GM21717 (cell line): ENCODE measurements at regions not wholly inside any gene's neighbourhood (a gene's known extent, or its start where the extent isn't known, plus 50 kb on each side); places are given as distances from the start of the nearest gene placed in this dataset.
"Not testable (repeated sequence)": the region's sequence is repeated elsewhere in the genome, so short reads cannot be mapped to it uniquely, and the experiment has no call there.

Experiments used
- ATAC-seq: cut with Tn5 transposase; IDR thresholded peaks from one replicate; pipeline ENCODE4 v1.9.1; 2021; ENCODE audit warnings: mild to moderate bottlenecking, moderate library complexity; ENCODE audit not compliant: unreplicated experiment

GRCh38 chrX:65888150-65888549 lies 151.7 kb downstream of the VSIG4 start:
- ATAC-seq, result not testable (repeated sequence)

- ATAC-seq, result no peak
These were observed 156.3 kb downstream of the VSIG4 start for GRCh38 chrX:65883556-65883955.

DNA sequence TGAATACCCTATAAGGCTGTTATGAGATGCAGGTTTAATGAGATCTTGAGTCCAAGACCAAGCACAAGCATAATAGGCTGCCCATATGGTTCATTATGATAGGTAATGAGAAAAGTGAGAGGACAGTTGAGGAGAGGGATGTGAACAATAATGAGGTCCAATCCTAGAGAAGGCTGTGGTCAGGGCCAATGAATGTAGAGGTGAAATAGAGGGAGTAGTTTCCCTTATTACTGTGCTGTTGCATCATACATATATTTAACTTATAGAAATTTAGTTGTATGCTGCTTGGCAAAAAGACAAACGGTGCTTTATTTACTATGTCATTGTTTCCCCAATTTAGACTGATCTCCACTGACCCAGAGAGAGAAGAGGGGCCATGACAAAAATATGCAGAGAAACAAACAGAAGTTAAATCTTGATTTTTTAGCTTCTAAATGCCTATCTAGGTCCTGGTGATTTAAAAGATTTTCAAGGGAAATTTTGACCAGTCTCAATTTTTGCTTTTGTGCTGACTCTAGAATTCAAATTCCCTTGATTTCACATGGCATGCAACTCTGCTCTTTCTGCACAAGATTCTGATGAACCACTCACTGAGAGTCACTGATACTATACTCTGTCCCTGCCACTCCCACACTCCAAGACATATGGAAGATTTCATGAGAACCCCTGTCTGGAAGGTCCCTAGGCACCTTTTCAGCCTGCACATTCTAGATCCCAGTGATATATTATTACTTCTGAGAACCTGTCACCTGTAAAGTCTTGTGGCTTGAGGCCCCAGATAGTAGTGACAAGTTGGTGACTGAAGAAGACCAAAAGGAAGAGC lies 159.7 kb downstream of the VSIG4 start:
- no peak for ATAC-seq

- no peak for ATAC-seq
These were observed 161.4 kb downstream of the VSIG4 start for GRCh38 chrX:65878456-65878855.

DNA sequence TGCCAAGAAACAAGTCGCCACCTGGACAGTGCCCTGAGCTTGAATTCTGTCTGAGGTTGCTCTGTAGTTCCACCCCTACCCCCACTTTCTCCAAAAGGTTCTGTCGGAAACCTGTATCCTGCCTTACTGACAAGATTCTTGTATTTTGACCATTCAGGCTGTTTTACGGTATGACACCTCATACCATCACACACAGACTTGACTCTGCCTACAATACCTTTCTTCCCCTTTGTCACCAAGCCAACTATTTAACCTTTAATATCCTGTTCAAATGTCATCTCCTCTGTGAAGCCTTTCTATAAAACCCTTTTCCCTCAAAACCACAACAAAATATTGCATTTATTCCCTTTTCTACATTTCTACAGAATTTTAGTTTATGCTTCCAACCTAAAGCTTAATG lies 161.9 kb downstream of the VSIG4 start:
- ATAC-seq, result no peak

DNA sequence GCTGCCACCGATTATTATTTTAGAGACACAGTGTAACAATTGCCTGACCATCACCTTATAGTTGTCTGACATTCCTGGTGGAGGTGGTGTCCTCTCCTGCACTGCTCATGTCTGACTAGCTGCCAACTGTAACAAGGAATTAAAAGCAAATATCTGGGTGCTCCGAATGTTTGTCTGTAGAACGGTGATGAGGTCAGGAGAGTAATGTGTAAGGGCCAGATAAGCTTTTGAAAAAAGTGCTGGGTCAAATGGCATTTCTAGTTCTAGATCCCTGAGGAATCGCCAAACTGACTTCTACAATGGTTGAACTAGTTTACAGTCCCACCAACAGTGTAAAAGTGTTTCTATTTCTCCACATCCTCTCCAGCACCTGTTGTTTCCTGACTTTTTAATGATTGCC lies 164.3 kb downstream of the VSIG4 start:
- ATAC-seq, result not testable (repeated sequence)

GRCh38 chrX:65874765-65875164 lies 165.1 kb downstream of the VSIG4 start:
- no peak for ATAC-seq

GRCh38 chrX:65874110-65874509 lies 165.8 kb downstream of the VSIG4 start:
- ATAC-seq, result no peak

- ATAC-seq, result no peak
These were observed 166.5 kb downstream of the VSIG4 start for GRCh38 chrX:65873385-65873784.

DNA sequence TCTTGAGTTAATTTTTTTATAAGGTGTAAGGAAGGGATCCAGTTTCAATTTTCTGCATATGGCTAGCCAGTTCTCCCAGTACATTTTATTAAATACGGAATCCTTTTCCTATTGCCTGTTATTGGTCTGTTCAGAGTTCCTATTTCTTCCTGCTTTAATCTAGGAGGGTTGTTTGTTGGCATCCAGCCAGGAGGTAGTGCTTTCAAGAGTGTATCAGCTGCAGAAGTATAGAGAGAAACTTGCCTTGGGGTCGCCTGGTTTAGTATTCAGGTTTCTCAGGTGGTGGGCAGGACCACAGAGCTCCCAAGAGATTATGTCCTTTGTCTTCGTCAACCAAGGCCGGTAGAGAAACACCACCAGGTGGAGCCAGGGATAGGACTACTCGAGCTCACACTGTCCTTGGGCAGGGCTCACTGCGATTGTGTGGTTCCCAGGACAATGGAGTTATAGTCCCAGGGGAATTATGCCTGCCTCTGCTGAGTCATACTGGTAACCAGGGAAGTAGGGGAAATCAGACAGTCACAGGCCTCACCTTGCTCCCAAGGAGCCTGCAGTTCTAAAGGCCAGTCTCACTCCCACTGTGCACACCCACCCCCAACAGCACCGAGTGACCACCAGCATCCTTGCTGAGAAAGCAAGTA lies 168.1 kb downstream of the VSIG4 start:
- ATAC-seq, result no peak

DNA sequence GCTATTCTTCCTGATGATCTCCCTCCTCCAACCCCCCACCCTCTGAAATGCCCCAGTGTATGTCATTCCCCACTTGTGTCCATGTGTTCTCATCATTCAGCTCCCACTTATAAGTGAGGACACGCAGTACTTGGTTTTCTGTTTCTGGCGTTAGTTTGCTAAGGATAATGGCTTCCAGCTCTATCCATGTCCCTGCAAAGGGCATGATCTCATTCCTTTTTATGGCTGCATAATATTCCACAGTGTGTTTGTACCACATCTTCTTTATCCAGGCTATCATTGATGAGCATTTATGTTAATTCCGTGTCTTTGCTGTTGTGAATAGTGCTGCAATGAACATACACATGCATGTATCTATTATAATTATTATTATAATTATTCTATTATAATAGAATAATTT lies 169.3 kb downstream of the VSIG4 start:
- not testable (repeated sequence) for ATAC-seq

DNA sequence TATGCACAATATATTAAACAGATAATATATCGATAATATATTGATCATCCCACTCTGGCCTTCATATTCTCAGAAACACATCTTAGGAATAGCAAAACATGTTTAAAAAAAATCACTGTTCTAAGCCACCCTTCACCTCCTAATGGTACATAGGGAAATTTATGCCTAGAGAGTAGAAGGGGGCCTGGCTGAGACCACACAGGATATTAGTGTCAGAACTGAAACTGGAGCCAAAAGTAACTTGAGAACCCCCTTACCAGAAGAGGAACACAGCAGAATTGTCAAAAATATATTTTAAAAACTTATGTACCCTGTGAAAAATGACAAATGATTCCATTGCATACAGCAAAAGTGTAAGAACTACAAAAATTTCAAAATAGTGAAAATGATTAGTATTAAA lies 173.1 kb downstream of the VSIG4 start:
- no peak for ATAC-seq

DNA sequence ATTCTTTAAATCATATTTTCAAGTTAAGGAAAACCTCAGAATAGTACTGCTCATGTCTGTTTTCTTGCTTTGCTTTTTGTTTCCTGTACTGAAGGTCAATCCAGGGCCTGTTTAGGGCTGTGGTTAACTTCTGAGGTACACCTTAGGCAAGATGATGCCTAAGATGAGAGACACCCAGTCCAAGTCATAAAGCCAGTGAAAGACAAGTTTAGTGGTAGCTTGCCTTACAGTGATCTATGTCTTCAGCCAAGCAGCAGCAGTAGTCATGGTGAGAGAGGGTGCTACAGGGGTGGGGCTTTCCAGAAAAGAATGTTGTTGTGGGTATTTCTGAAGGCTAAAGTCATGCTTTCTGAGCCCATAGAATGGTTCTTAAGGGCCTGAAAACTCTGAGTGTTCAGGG lies 173.7 kb downstream of the VSIG4 start:
- peak; percentile 78 for ATAC-seq

DNA sequence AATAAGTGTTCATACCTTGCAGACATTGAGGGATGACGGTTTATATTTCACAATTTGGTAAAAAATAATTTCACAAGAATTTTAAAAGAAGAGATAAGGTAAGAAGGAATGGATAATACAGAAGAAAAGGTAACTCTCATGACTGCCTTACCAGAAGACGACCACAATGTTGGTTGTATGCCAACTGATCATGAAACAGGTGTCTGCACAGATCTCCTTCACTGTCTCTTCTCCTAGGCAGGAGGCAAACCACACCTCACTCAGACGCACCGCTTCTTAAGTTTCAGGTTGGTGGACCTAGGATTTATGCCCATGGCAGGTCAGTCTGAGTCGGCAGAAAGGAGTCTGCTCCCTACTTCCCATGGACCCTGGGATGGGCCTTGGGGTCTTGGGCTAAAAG lies 177.2 kb downstream of the VSIG4 start:
- no peak for ATAC-seq

GRCh38 chrX:65859299-65859698 lies 180.6 kb downstream of the VSIG4 start:
- no peak for ATAC-seq

DNA sequence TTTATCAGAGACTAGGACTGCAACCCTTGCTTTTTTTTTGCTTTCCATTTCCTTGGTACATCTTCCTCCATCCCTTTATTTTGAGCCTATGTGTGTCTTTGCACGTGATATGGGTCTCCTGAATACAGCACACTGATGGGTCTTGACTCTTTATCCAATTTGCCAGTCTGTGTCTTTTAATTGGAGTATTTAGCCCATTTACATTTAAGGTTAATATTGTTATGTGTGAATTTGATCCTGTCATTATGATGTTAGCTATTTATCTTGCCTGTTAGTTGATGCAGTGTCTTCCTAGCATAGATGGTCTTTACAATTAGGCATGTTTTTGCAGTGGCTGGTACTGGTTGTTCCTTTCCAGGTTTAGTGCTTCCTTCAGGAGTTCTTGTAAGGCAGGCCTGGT lies 185.4 kb downstream of the VSIG4 start:
- not testable (repeated sequence) for ATAC-seq

DNA sequence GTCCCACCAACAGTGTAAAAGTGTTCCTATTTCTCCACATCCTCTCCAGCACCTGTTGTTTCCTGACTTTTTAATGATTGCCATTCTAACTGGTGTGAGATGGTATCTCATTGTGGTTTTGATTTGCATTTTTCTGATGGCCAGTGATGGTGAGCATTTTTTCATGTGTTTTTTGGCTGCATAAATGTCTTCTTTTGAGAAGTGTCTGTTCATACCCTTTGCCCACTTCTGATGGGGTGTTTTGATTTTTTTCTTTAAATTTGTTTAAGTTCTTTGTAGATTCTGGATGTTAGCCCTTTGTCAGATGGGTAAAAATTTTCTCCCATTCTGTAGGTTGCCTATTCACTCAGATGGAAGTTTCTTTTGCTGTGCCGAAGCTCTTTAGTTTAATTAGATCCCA lies 183.9 kb downstream of the MSN start:
- not testable (repeated sequence) for ATAC-seq

DNA sequence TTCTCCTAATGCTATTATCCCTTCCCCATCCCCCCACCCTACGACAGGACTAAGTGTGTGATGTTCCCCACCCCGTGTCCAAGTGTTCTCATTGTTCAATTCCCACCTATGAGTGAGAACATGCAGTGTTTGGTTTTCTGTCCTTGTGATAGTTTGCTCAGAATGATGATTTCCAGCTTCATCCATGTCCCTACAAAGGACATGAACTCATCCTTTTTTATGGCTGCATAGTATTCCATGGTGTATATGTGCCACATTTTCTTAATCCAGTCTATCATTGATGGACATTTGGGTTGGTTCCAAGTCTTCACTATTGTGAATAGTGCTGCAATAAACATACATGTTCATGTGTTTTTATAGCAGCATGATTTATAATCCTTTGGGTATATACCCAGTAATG lies 183.4 kb downstream of the MSN start:
- not testable (repeated sequence) for ATAC-seq

- no peak for ATAC-seq
These were observed 179.5 kb downstream of the MSN start for GRCh38 chrX:65846974-65847373.

DNA sequence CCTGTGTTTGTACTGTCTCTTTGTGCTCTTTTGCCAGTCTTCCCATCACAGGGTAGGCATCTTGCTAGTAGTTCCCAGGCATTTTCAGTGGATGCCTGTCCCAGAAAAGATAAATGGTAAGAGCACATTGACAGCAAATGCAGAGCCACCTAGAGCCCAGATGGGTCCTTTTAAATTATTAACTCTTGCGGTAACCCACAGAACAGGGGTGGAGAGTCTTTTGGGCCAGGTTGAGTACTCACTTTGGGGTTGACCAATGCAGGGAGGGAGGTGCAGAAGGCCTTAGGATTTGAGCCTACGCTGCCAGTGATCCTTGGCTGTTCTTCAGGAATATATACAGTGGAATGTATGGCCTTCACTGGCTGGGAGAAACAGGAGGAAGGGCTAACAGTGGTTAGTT lies 173.8 kb downstream of the MSN start:
- ATAC-seq, result no peak

GRCh38 chrX:65838674-65839073 lies 171.2 kb downstream of the MSN start:
- ATAC-seq, result no peak

DNA sequence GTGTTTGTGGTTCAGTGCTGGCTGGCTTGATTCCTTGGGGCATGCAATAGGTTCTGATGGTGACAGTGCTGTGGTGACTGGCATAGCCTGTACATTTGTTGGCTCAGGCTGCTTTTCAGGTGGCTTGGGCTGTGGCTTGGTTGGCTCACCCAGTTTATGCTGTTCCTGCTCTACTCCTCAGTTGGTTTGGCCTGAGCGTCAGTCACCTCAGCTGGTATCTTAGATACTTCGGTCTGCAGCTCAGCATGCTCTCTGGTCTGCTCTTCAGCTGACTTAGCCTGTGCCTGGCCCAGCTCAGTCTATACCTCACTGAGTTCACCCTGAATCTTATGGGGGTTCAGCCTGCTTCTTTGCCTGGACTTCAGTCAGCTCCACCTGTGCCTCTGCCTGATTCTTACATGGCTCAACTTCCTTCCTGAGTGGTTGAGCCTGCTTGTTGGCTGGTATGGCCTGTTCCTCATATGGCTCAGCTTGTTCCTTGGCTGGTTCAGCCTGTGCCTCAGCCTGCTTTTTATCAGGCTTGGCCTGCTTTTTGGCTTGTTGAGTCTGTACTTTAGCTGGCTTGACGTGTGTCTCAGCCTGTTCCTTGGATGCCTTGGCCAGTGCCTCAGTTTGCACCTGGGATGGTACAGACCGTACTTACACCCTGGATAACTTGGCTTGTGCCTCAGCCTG lies 170.6 kb downstream of the MSN start:
- no peak for ATAC-seq
